ENCODE measurements at regions not wholly inside any gene's neighbourhood (a gene's known extent, or its start where the extent isn't known, plus 50 kb on each side); places are given as distances from the start of the nearest gene placed in this dataset.

DNA sequence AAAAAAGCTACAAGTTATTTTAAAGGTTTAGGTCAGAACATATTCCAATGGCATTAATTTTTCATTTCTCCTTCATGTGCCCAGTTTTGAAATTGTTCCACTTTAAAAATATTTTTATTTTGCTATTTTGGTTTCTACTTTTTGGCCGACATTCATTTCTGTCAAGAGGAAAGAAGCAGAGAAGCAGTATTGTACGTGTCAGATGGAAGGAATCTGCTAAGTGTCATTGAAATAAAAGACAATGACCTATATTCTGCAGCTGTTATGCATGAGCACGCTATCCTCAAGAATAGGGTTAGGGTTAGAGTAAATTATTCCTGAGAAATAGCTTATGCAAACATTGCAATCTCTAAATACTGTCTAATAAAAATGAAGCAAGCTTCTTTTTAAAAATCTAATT, 941.7 kb downstream of the TUSC7 start:
- no peak overlapping the region for H3K9ac ChIP-seq (ENCODE audit: low read depth in 2 of 2, low read length in 2 of 2)
- H3K36me3 ChIP-seq = no peaks in the 10 kb centered on the region
- intact Hi-C loops (cut with DNase I) = no loop called here
- no peaks in the 10 kb centered on the region for H3K9me3 ChIP-seq
- no peak overlapping the region for H3K27ac ChIP-seq
- no peak overlapping the region for H3K4me3 ChIP-seq
- no peaks in the 10 kb centered on the region for H3K27me3 ChIP-seq
- TF ChIP-seq, protein P1, sequence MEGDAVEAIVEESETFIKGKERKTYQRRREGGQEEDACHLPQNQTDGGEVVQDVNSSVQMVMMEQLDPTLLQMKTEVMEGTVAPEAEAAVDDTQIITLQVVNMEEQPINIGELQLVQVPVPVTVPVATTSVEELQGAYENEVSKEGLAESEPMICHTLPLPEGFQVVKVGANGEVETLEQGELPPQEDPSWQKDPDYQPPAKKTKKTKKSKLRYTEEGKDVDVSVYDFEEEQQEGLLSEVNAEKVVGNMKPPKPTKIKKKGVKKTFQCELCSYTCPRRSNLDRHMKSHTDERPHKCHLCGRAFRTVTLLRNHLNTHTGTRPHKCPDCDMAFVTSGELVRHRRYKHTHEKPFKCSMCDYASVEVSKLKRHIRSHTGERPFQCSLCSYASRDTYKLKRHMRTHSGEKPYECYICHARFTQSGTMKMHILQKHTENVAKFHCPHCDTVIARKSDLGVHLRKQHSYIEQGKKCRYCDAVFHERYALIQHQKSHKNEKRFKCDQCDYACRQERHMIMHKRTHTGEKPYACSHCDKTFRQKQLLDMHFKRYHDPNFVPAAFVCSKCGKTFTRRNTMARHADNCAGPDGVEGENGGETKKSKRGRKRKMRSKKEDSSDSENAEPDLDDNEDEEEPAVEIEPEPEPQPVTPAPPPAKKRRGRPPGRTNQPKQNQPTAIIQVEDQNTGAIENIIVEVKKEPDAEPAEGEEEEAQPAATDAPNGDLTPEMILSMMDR (IDR thresholded peaks at IDR 0.05) = no peak
- H3K4me1 ChIP-seq = no peaks in the 10 kb centered on the region
- DNase-seq = no peak

DNA sequence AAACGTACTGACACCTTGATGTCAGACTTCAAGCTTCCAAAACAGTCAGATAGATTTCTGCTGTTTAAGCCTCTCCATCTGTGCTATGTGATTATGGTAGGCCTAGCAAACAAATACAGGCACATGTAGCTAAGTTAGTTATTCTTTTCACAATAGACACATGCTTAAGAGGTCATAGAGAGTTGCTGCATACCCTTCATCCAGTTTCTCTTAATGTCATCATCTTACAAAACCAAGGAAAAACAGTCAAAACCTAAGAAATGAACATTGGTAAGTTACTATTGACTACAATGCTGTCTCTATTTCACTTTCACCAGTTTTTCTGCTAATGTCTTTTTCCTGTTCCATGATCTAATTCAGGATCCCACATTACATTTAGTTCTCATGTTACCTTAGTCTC, 946.8 kb downstream of the TUSC7 start:
- intact Hi-C loops (cut with DNase I) = no loop called here
- no peak for DNase-seq

DNA sequence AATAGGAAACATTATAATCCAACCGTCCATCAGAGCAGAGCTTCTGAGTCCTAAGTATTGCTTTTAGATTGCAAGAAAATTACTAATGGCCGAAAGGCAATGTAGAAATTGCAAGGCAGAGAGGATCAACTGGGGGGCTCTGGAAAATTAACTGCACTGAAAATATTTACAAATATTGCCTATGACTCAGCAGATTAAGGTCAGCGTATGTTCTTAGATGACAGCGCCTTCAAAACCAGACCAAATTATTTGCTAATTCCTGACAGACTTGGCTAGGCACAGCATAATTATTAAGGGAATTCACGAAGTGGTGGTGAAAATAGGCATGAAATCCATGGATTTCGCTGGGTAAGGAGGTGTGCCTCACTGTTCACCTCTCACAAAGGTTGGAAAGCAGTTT, 947.7 kb downstream of the TUSC7 start:
- Histone ChIP-seq H3K36me3 (no peaks in the 10 kb centered on the region), H3K4me3 (no peak overlapping the region), H3K9ac (ENCODE audit: low read depth in 2 of 2, low read length in 2 of 2) (no peak overlapping the region), H3K27ac (no peak overlapping the region), H3K27me3 (no peaks in the 10 kb centered on the region), H3K9me3 (no peaks in the 10 kb centered on the region), H3K4me1 (no peaks in the 10 kb centered on the region)
- DNase-seq = no peak
- TF ChIP-seq, protein P1 (IDR thresholded peaks at IDR 0.05) = no peak
- intact Hi-C loops (cut with DNase I) = no loop called here

More for the DNA sequence above, 946.8 kb downstream of the TUSC7 start:
- Histone ChIP-seq H3K9ac (ENCODE audit: low read depth in 2 of 2, low read length in 2 of 2) (no peak overlapping the region), H3K4me1 (no peaks in the 10 kb centered on the region), H3K27ac (no peak overlapping the region), H3K36me3 (no peaks in the 10 kb centered on the region), H3K27me3 (no peaks in the 10 kb centered on the region), H3K4me3 (no peak overlapping the region), H3K9me3 (no peaks in the 10 kb centered on the region)
- TF ChIP-seq, protein P1 (IDR thresholded peaks at IDR 0.05) = no peak

DNA sequence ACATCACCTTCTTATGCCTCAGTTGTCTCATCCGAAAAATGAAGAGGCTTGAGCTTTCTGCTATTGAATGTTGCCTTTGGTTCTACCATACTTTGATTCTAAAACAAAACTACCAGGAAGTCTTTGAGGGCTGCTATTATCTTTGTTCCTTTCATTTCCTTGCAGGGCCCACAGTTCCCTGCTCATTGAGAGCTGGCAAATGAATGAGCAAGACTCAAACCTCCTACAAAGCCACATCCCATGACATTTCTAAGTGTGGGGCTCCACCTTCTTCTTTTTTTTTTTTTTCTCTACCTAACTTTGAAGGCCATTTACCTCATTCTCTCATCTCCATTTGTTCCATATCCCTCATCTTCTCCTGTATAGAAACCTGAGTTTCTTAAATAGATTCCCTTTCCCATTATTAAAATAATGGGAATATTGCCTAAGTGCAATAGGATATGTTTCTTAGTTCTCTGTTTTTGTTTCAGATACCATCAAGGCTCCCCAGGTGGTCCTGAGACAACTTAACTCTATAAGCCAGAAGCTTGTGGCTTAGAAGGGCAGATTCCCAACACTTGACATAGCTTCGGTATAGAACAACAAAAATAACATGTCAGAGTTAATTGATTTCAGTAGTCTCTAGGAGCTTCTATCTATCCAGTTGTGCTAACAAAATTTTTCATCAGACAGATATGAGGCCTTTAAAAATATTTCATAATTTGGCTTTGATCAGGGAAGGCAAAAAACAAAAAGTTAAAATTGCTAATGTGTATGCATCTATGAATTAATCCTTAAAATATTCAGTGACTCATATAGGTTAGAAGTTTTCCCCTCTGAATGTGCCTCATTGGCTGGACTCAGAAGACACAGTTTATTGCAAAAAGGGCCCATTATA, 951.6 kb downstream of the TUSC7 start:
- no peaks in the 10 kb centered on the region for H3K9me3 ChIP-seq
- no peak for DNase-seq
- H3K4me3 ChIP-seq = no peak overlapping the region
- no peak overlapping the region for H3K27ac ChIP-seq
- TF ChIP-seq, protein P1 (IDR thresholded peaks at IDR 0.05) = no peak
- no peaks in the 10 kb centered on the region for H3K36me3 ChIP-seq
- H3K9ac ChIP-seq (ENCODE audit: low read depth in 2 of 2, low read length in 2 of 2) = no peak overlapping the region
- H3K4me1 ChIP-seq = no peaks in the 10 kb centered on the region
- no peaks in the 10 kb centered on the region for H3K27me3 ChIP-seq
- intact Hi-C loops (cut with DNase I) = no loop called here

DNA sequence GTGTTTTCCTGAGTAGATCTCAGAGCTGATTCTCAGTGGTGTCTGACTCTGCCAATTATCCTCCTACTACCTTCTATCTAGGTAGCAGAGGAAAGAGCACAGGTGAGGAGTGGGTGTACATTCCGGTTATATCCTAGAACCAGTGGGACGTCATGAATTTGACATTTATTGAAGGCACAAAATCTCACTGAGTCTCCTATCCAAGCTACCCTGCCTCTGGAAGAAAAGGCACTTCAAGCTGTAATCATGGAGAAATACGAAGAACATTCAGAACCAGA, 952.2 kb downstream of the TUSC7 start:
- intact Hi-C loops (cut with DNase I) = no loop called here
- no peak overlapping the region for H3K4me3 ChIP-seq

More for the DNA sequence above, 952.2 kb downstream of the TUSC7 start:
- Histone ChIP-seq H3K27ac (no peak overlapping the region), H3K27me3 (no peaks in the 10 kb centered on the region), H3K36me3 (no peaks in the 10 kb centered on the region), H3K4me1 (no peaks in the 10 kb centered on the region), H3K9ac (ENCODE audit: low read depth in 2 of 2, low read length in 2 of 2) (no peak overlapping the region), H3K9me3 (no peaks in the 10 kb centered on the region)
- DNase-seq = no peak
- TF ChIP-seq, protein P1 (IDR thresholded peaks at IDR 0.05) = no peak

Measured in colonic mucosa (tissue), 4 donors.